AG09309 (cell line): ENCODE measurements at regions not wholly inside any gene's neighbourhood (a gene's known extent, or its start where the extent isn't known, plus 50 kb on each side); places are given as distances from the start of the nearest gene placed in this dataset.

Experiments
- DNase-seq: peaks from one replicate; pipeline ENCODE4 v3.0.0-alpha.2; 2010; ENCODE audit warnings: low read depth
- H3K4me3 ChIP-seq: 2 replicates; pipeline ENCODE4 v1.5.1; 2011; ENCODE audit warnings: mild to moderate bottlenecking, low read depth, low read length, moderate library complexity; ENCODE audit not compliant: control insufficient read depth
- TF ChIP-seq, protein P1 (sequence below): IDR thresholded peaks from 2 replicates; pipeline ENCODE4 v1.5.1; 2011; ENCODE audit warnings: mild to moderate bottlenecking, low read depth, low read length, inconsistent platforms; ENCODE audit not compliant: insufficient read depth, control insufficient read depth; ENCODE audit errors: missing control alignments

DNA sequence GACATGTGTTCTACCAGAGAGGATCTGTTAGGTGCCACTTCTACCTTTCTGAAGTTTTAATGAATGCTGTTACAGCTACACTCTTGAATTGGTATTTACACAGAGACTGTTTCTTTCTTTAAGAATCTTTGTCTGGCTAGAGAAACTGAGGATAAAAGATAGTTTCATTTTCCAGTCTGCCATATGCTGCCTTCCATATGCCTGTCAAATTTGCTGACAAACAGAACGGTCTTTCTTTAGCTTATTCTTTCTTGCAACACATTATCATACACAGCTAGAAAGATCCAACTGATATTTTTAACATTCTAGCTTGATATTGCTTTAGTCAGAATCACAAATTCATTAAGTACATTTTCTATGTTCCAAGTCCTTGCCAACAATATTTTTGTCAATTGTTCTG is 409.8 kb upstream of the CELF4 start:
- TF ChIP-seq, protein P1, sequence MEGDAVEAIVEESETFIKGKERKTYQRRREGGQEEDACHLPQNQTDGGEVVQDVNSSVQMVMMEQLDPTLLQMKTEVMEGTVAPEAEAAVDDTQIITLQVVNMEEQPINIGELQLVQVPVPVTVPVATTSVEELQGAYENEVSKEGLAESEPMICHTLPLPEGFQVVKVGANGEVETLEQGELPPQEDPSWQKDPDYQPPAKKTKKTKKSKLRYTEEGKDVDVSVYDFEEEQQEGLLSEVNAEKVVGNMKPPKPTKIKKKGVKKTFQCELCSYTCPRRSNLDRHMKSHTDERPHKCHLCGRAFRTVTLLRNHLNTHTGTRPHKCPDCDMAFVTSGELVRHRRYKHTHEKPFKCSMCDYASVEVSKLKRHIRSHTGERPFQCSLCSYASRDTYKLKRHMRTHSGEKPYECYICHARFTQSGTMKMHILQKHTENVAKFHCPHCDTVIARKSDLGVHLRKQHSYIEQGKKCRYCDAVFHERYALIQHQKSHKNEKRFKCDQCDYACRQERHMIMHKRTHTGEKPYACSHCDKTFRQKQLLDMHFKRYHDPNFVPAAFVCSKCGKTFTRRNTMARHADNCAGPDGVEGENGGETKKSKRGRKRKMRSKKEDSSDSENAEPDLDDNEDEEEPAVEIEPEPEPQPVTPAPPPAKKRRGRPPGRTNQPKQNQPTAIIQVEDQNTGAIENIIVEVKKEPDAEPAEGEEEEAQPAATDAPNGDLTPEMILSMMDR: no peak
- no peak overlapping the region for H3K4me3 ChIP-seq
- no peak for DNase-seq

GRCh38 chr18:37967261-37967660 is 401.7 kb upstream of the CELF4 start:
- no peak overlapping the region for H3K4me3 ChIP-seq
- TF ChIP-seq, protein P1: no peak
- no peak for DNase-seq

- TF ChIP-seq, protein P1: no peak
- no peak for DNase-seq
- no peak overlapping the region for H3K4me3 ChIP-seq
Observed at GRCh38 chr18:37965572-37965970, 400.0 kb upstream of the CELF4 start.

DNA sequence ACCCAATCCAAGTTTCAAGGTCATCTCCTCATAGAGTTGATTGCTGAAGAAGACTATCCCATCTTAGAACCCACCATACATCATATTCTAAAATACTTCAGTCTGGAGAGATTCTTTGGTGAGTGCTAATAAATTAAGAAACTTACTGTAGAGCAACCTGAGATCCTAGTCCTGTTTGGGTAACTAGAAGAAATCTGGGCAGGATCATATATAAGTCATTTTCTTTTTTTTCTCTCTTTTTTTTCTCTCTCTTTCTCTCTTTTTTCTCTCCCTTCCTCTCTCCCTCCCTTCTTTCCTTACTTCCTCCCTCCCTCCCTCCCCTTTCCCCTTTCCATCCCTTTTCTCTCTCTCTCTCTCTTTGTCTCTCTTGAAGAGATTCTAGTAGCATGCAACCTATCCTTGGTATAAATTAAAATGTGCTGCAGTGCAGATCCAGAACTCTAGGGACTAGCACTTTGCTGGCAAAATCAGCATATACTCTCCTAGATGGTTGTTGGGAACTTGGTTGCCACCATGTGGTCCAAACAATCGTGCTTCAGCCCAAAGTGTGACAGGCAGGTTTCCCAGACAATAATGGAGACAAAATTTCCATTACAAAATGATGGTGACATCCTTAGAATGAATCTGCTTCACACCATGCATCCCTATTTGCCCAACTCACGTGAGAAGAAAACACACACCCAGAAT is 399.4 kb upstream of the CELF4 start:
- no peak for DNase-seq
- H3K4me3 ChIP-seq: no peak overlapping the region
- TF ChIP-seq, protein P1: no peak

- no peak overlapping the region for H3K4me3 ChIP-seq
- TF ChIP-seq, protein P1: no peak
- DNase-seq: no peak
Observed at GRCh38 chr18:37963837-37964236, 398.2 kb upstream of the CELF4 start.

DNA sequence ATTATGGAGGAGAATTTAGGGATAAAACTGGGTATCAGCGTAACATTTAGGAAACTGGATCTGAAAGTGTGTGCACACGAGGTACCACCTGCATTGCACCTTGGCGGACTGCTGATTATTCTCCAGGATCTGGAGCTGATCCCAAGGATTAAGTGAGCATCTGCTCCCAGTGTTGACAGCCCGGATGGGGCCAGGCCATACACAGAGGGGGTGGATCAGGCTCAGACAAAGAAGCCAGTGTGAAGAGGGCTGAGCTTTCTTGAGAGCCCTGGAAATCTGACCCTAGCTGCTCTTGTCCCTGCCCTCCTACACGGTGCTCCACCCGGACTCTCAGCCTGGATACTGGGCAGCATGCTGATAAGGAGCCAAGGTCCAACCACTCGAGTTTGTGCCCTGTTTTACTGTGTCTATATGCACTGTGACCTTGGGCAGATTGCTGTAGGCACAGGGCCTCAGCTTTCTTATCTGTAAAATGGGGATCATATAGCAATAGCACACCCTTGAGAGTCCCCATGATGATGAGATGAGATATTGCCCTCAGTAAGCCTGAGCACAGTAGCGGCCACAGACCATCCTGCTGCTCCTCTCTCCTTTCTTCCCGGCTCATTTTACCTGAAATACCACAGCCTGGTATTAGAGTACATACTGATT is 396.8 kb upstream of the CELF4 start:
- no peak for DNase-seq
- TF ChIP-seq, protein P1: no peak
- no peak overlapping the region for H3K4me3 ChIP-seq
